ENCODE measurements at regions not wholly inside any gene's neighbourhood (a gene's known extent, or its start where the extent isn't known, plus 50 kb on each side); places are given as distances from the start of the nearest gene placed in this dataset.

- H3K4me3 ChIP-seq (ENCODE audit: low read length) = no peak overlapping the region
- H3K36me3 ChIP-seq (ENCODE audit: control insufficient read depth, insufficient read depth, low read length) = no peaks in the 10 kb centered on the region
- H3K9me3 ChIP-seq (ENCODE audit: control insufficient read depth, insufficient read depth, low read length) = no peaks in the 10 kb centered on the region
- WGBS (ENCODE audit: insufficient coverage) = 4% methylated on average over 7 of the region's 7 CpGs
- peak overlapping the region in 1 of 2 donors; percentile 64 for H3K27ac Mint-ChIP-seq
- peak overlapping the region; percentile 25 for H3K4me3 Mint-ChIP-seq
- TF ChIP-seq CTCF (IDR thresholded peaks at IDR 0.05) = no peak
- peaks cover 36 to 37% of the 10 kb centered on the region in 2 donors for H3K4me1 Mint-ChIP-seq
- ATAC-seq (peak; percentile 42 to 59 (median 48)), DNase-seq (peak in 1 of 2 donors; percentile 49)
- no peaks in the 10 kb centered on the region for H3K36me3 Mint-ChIP-seq
- H3K27me3 ChIP-seq (ENCODE audit: control insufficient read depth, insufficient read depth, low read length) = no peaks in the 10 kb centered on the region
- intact Hi-C loops (cut with micrococcal nuclease) = no loop called here
- peaks cover 0 to 12% of the 10 kb centered on the region in 2 donors for H3K27me3 Mint-ChIP-seq (ENCODE audit: low read depth in 2 of 2)
- H3K27ac ChIP-seq (ENCODE audit: low read length) = no peak overlapping the region
- peaks cover 22% of the 10 kb centered on the region for H3K4me1 ChIP-seq (ENCODE audit: control insufficient read depth, insufficient read depth, low read length)
- no peaks in the 10 kb centered on the region for H3K9me3 Mint-ChIP-seq
Measured at GRCh38 chr10:8238986-8239385, 184.5 kb downstream of the GATA3 start.

- TF ChIP-seq CTCF (IDR thresholded peaks at IDR 0.05) = no peak
- ATAC-seq (no peak), DNase-seq (no peak)
- H3K9me3 ChIP-seq (ENCODE audit: control insufficient read depth, insufficient read depth, low read length) = no peaks in the 10 kb centered on the region
- no peak overlapping the region for H3K4me3 ChIP-seq (ENCODE audit: low read length)
- 92% methylated on average over 2 of the region's 2 CpGs for WGBS (ENCODE audit: insufficient coverage)
- no peaks in the 10 kb centered on the region for H3K27me3 ChIP-seq (ENCODE audit: control insufficient read depth, insufficient read depth, low read length)
- H3K36me3 ChIP-seq (ENCODE audit: control insufficient read depth, insufficient read depth, low read length) = no peaks in the 10 kb centered on the region
- no peak overlapping the region for H3K27ac ChIP-seq (ENCODE audit: low read length)
- Mint-ChIP-seq H3K27me3 (ENCODE audit: low read depth in 2 of 2) (peaks cover 0 to 5% of the 10 kb centered on the region in 2 donors), H3K27ac (no peak overlapping the region), H3K4me3 (no peak overlapping the region), H3K36me3 (no peaks in the 10 kb centered on the region), H3K9me3 (no peaks in the 10 kb centered on the region), H3K4me1 (peaks cover 55% of the 10 kb centered on the region in 2 donors)
- peaks cover 34% of the 10 kb centered on the region for H3K4me1 ChIP-seq (ENCODE audit: control insufficient read depth, insufficient read depth, low read length)
- intact Hi-C loops (cut with micrococcal nuclease) = no loop called here
Measured at GRCh38 chr10:8240861-8241260, 186.4 kb downstream of the GATA3 start.

- ATAC-seq (no peak), DNase-seq (peak in 1 of 2 donors; percentile 21)
- TF ChIP-seq CTCF (IDR thresholded peaks at IDR 0.05) = no peak
- peaks cover 5% of the 10 kb centered on the region for H3K9me3 ChIP-seq (ENCODE audit: control insufficient read depth, insufficient read depth, low read length)
- 89% methylated on average over 7 of the region's 8 CpGs for WGBS (ENCODE audit: insufficient coverage)
- intact Hi-C loops (cut with micrococcal nuclease) = no loop called here
- peaks cover 38% of the 10 kb centered on the region for H3K4me1 ChIP-seq (ENCODE audit: control insufficient read depth, insufficient read depth, low read length)
- Mint-ChIP-seq H3K27me3 (ENCODE audit: low read depth in 2 of 2) (peaks cover 0 to 5% of the 10 kb centered on the region in 2 donors), H3K36me3 (no peaks in the 10 kb centered on the region), H3K27ac (no peak overlapping the region), H3K9me3 (no peaks in the 10 kb centered on the region), H3K4me3 (no peak overlapping the region), H3K4me1 (peaks cover 62 to 66% of the 10 kb centered on the region in 2 donors)
- H3K4me3 ChIP-seq (ENCODE audit: low read length) = no peak overlapping the region
- H3K36me3 ChIP-seq (ENCODE audit: control insufficient read depth, insufficient read depth, low read length) = no peaks in the 10 kb centered on the region
- no peaks in the 10 kb centered on the region for H3K27me3 ChIP-seq (ENCODE audit: control insufficient read depth, insufficient read depth, low read length)
- H3K27ac ChIP-seq (ENCODE audit: low read length) = no peak overlapping the region
Measured at GRCh38 chr10:8242295-8242872, 187.9 kb downstream of the GATA3 start.
